ENCODE measurements at regions not wholly inside any gene's neighbourhood (a gene's known extent, or its start where the extent isn't known, plus 50 kb on each side); places are given as distances from the start of the nearest gene placed in this dataset.

GRCh38 chr5:15243301-15244020, 256.5 kb upstream of the FBXL7 start:
- Histone ChIP-seq H3K27me3 (ENCODE audit: control insufficient read depth in 2 of 2, insufficient read depth in 2 of 2, low read length in 2 of 2) (no peaks in the 10 kb centered on the region), H3K4me1 (replicated peaks in 1 of 2; ENCODE audit: control insufficient read depth in 2 of 2, insufficient read depth in 2 of 2, low read length in 2 of 2) (no peaks in the 10 kb centered on the region), H2AFZ (ENCODE audit: low read depth, low read length) (no peak overlapping the region), H3K4me2 (ENCODE audit: insufficient read depth, low read length) (no peak overlapping the region), H3K27ac (ENCODE audit: extremely low read depth, low read depth, low read length) (no peak overlapping the region), H3K79me2 (ENCODE audit: control insufficient read depth, insufficient read depth, low read length) (no peaks in the 10 kb centered on the region), H3K9me3 (replicated peaks; ENCODE audit: control insufficient read depth, insufficient read depth, low read depth, low read length) (no peaks in the 10 kb centered on the region; the same call in 1 of the 2 replicates), H3K36me3 (ENCODE audit: control insufficient read depth, insufficient read depth, low read length) (no peaks in the 10 kb centered on the region), H4K20me1 (replicated peaks; ENCODE audit: control insufficient read depth, insufficient read depth, low read length) (no peaks in the 10 kb centered on the region), H3K4me3 (no peak overlapping the region), H3K9me1 (ENCODE audit: control insufficient read depth, insufficient read depth, low read length) (no peaks in the 10 kb centered on the region), H3K9ac (ENCODE audit: insufficient read depth in 1 of 2, low read depth in 2 of 2, low read length in 2 of 2) (no peak overlapping the region)
- ATAC-seq: no peak
- no peak for TF ChIP-seq SP1 (CRISPR knock-in tag; IDR thresholded peaks at IDR 0.05)
- TF ChIP-seq ESRRB (CRISPR knock-in tag; IDR thresholded peaks at IDR 0.05; ENCODE audit: borderline replicate concordance): no peak
- TF ChIP-seq ILF3 (IDR thresholded peaks at IDR 0.05; ENCODE audit: borderline replicate concordance): no peak
- no peak for TF ChIP-seq PRPF4 (IDR thresholded peaks at IDR 0.05; ENCODE audit: insufficient read depth, low read depth, low read length, poor library complexity, severe bottlenecking)
- TF ChIP-seq HMGN3 (IDR thresholded peaks at IDR 0.05; ENCODE audit: borderline replicate concordance, extremely low read depth, insufficient read length, low read depth, low read length): no peak
- TF ChIP-seq MITF (IDR thresholded peaks at IDR 0.05): no peak
- no peak for TF ChIP-seq NRF1 (conservative IDR thresholded peaks at IDR 0.05 in 1 of 2, IDR thresholded peaks at IDR 0.05 in 1 of 2)
- TF ChIP-seq TCF7 (IDR thresholded peaks at IDR 0.05; ENCODE audit: borderline replicate concordance): no peak
- TF ChIP-seq PRMT5 (CRISPR knock-in tag; IDR thresholded peaks at IDR 0.05): no peak
- TF ChIP-seq ZNF696 (CRISPR knock-in tag; conservative IDR thresholded peaks at IDR 0.05): no peak
- TF ChIP-seq, protein P1, sequence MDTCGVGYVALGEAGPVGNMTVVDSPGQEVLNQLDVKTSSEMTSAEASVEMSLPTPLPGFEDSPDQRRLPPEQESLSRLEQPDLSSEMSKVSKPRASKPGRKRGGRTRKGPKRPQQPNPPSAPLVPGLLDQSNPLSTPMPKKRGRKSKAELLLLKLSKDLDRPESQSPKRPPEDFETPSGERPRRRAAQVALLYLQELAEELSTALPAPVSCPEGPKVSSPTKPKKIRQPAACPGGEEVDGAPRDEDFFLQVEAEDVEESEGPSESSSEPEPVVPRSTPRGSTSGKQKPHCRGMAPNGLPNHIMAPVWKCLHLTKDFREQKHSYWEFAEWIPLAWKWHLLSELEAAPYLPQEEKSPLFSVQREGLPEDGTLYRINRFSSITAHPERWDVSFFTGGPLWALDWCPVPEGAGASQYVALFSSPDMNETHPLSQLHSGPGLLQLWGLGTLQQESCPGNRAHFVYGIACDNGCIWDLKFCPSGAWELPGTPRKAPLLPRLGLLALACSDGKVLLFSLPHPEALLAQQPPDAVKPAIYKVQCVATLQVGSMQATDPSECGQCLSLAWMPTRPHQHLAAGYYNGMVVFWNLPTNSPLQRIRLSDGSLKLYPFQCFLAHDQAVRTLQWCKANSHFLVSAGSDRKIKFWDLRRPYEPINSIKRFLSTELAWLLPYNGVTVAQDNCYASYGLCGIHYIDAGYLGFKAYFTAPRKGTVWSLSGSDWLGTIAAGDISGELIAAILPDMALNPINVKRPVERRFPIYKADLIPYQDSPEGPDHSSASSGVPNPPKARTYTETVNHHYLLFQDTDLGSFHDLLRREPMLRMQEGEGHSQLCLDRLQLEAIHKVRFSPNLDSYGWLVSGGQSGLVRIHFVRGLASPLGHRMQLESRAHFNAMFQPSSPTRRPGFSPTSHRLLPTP (IDR thresholded peaks at IDR 0.05; ENCODE audit: borderline replicate concordance, extremely low read depth, insufficient read length): no peak
- no peak for TF ChIP-seq ETV6 (IDR thresholded peaks at IDR 0.05; ENCODE audit: borderline replicate concordance in 1 of 2, low read depth in 2 of 2, low read length in 1 of 2)
- no peak for TF ChIP-seq ETV6 (CRISPR knock-in tag; IDR thresholded peaks at IDR 0.05; ENCODE audit: borderline replicate concordance)
- no peak for TF ChIP-seq RCOR1 (IDR thresholded peaks at IDR 0.05; ENCODE audit: borderline replicate concordance in 1 of 2, low read depth in 2 of 2, low read length in 2 of 2)
- no peak for TF ChIP-seq EWSR1 (IDR thresholded peaks at IDR 0.05; ENCODE audit: borderline replicate concordance, low read depth, partially characterized antibody)
- no peak for TF ChIP-seq SIX5 (IDR thresholded peaks at IDR 0.05; ENCODE audit: borderline replicate concordance in 1 of 2, insufficient read depth in 1 of 2, low read depth in 1 of 2, low read length in 2 of 2)
- no peak for TF ChIP-seq SRSF9 (IDR thresholded peaks at IDR 0.05; ENCODE audit: borderline replicate concordance, low read depth, low read length)
- no peak for TF ChIP-seq BCOR (IDR thresholded peaks at IDR 0.05)
- DNase-seq (ENCODE audit: extremely low read depth in 1 of 4, low spot score in 3 of 4): no peak
- in situ Hi-C loops (cut with MboI): no loop called here
- no peak for FAIRE-seq
- POLR2A ChIA-PET: no interaction called here
- BruUV-seq (replicated peaks): no TSS peak
- intact Hi-C loops (cut with micrococcal nuclease): no loop called here
- CTCF ChIA-PET (ENCODE audit: low intra/inter-chr PET ratio): no interaction called here
- WGBS (ENCODE audit: insufficient coverage, low coverage, missing lambda C conversion rate): 5% methylated on average over 4 of the region's 4 CpGs

All from K562 (cell line).